H9 (cell line): ENCODE measurements at regions not wholly inside any gene's neighbourhood (a gene's known extent, or its start where the extent isn't known, plus 50 kb on each side); places are given as distances from the start of the nearest gene placed in this dataset.

ENCODE experiments used
- DNase-seq: peaks from one replicate; pipeline ENCODE4 v3.0.0-alpha.2; 2017
- H2AFZ ChIP-seq: one replicate; pipeline ENCODE4 v1.6.1; 2013; ENCODE audit warnings: mild to moderate bottlenecking, low read length, control low read depth, moderate library complexity
- H2AK5ac ChIP-seq: 2 replicates; pipeline ENCODE4 v1.6.1; 2013; ENCODE audit warnings: low read length, control low read depth, mixed read lengths; ENCODE audit not compliant: insufficient read length
- H2BK120ac ChIP-seq: one replicate; pipeline ENCODE4 v1.6.1; 2013; ENCODE audit warnings: low read depth, mild to moderate bottlenecking, low read length, control low read depth, inconsistent platforms; ENCODE audit not compliant: poor library complexity, severe bottlenecking
- H2BK12ac ChIP-seq: 2 replicates; pipeline ENCODE4 v1.6.1; 2013; ENCODE audit warnings: low read length, control low read depth, mixed read lengths, low read depth; ENCODE audit not compliant: insufficient read length
- H2BK15ac ChIP-seq: 2 replicates; pipeline ENCODE4 v1.6.1; 2013; ENCODE audit warnings: low read depth, low read length, control low read depth
- H2BK20ac ChIP-seq: one replicate; pipeline ENCODE4 v1.6.1; 2013; ENCODE audit warnings: low read depth, mild to moderate bottlenecking, low read length, control low read depth, inconsistent platforms; ENCODE audit not compliant: poor library complexity, severe bottlenecking
- H2BK5ac ChIP-seq: 2 replicates; pipeline ENCODE4 v1.6.1; 2013; ENCODE audit warnings: low read length, control low read depth, mixed read lengths; ENCODE audit not compliant: insufficient read length
- H3K14ac ChIP-seq: 2 replicates; pipeline ENCODE4 v1.6.1; 2013; ENCODE audit warnings: low read length, control low read depth; ENCODE audit not compliant: insufficient read depth
- H3K18ac ChIP-seq: 2 replicates; pipeline ENCODE4 v1.6.1; 2013; ENCODE audit warnings: low read depth, mild to moderate bottlenecking, mixed read lengths, low read length, control low read depth; ENCODE audit not compliant: insufficient read length
- H3K23ac ChIP-seq: 2 replicates; pipeline ENCODE4 v1.6.1; 2013; ENCODE audit warnings: low read length, control low read depth, mixed read lengths, low read depth; ENCODE audit not compliant: insufficient read length
- H3K23me2 ChIP-seq: 2 replicates; pipeline ENCODE4 v1.6.1; 2013; ENCODE audit warnings: low read depth, mild to moderate bottlenecking, mixed read lengths, low read length, control low read depth; ENCODE audit not compliant: insufficient read length, poor library complexity, severe bottlenecking
- H3K27ac ChIP-seq: 2 replicates; pipeline ENCODE4 v1.5.1; 2013; ENCODE audit warnings: low read length, control low read depth, mixed read lengths, low read depth; ENCODE audit not compliant: insufficient read length
- H3K27me3 ChIP-seq: 2 replicates; pipeline ENCODE4 v1.6.1; 2013; ENCODE audit warnings: low read length, control low read depth, inconsistent platforms; ENCODE audit not compliant: insufficient read depth
- H3K4ac ChIP-seq: 2 replicates; pipeline ENCODE4 v1.6.1; 2013; ENCODE audit warnings: low read depth, mild to moderate bottlenecking, control low read depth, inconsistent platforms, low read length, moderate library complexity
- H3K4me1 ChIP-seq: 2 replicates; pipeline ENCODE4 v1.6.1; 2013; ENCODE audit warnings: low read length, control low read depth, inconsistent platforms; ENCODE audit not compliant: insufficient read depth
- H3K4me2 ChIP-seq: 2 replicates; pipeline ENCODE4 v1.6.1; 2013; ENCODE audit warnings: low read length, control low read depth, mixed read lengths; ENCODE audit not compliant: insufficient read length, insufficient read depth
- H3K56ac ChIP-seq: 2 replicates; pipeline ENCODE4 v1.6.1; 2013; ENCODE audit warnings: low read depth, mild to moderate bottlenecking, mixed read lengths, low read length, control low read depth; ENCODE audit not compliant: insufficient read length
- H3K79me1 ChIP-seq: 2 replicates; pipeline ENCODE4 v1.6.1; 2013; ENCODE audit warnings: low read depth, mild to moderate bottlenecking, moderate library complexity, low read length, control low read depth, inconsistent platforms; ENCODE audit not compliant: insufficient read depth, poor library complexity, severe bottlenecking
- H3K79me2 ChIP-seq: 2 replicates; pipeline ENCODE4 v1.6.1; 2013; ENCODE audit warnings: low read length, control low read depth, inconsistent platforms; ENCODE audit not compliant: insufficient read depth
- H3K9ac ChIP-seq: 2 replicates; pipeline ENCODE4 v1.6.1; 2013; ENCODE audit warnings: low read length, control low read depth, mixed read lengths; ENCODE audit not compliant: insufficient read length; ENCODE audit errors: extremely low read depth
- H3K9me3 ChIP-seq: one replicate; pipeline ENCODE4 v1.6.1; 2013; ENCODE audit warnings: low read depth, low read length, inconsistent platforms; ENCODE audit not compliant: control insufficient read depth
- H3T11ph ChIP-seq: one replicate; pipeline ENCODE4 v1.6.1; 2013; ENCODE audit warnings: mild to moderate bottlenecking, low read length, control low read depth, inconsistent platforms
- H4K20me1 ChIP-seq: one replicate; pipeline ENCODE4 v1.6.1; 2013; ENCODE audit not compliant: control insufficient read depth, insufficient read length, insufficient read depth
- H4K5ac ChIP-seq: 2 replicates; pipeline ENCODE4 v1.6.1; 2013; ENCODE audit warnings: low read depth, mild to moderate bottlenecking, mixed read lengths, low read length, control low read depth; ENCODE audit not compliant: insufficient read length
- H4K8ac ChIP-seq: replicated peaks from 2 replicates; pipeline ENCODE4 v1.6.1; 2013; ENCODE audit warnings: low read length, control low read depth, mixed read lengths, low read depth; ENCODE audit not compliant: insufficient read length
- H4K91ac ChIP-seq: 2 replicates; pipeline ENCODE4 v1.6.1; 2013; ENCODE audit warnings: low read depth, mild to moderate bottlenecking, moderate library complexity, mixed read lengths, low read length, control low read depth; ENCODE audit not compliant: insufficient read length
- H3K27ac Mint-ChIP-seq, 3 experiments: 2 replicates in 2 of 3; 3 replicates in 1 of 3; pipeline ENCODE4 v1.8.0; 2020 to 2021; ENCODE audit warnings: mixed read lengths in 3 of 3, mild to moderate bottlenecking in 1 of 3, moderate library complexity in 1 of 3
- H3K27me3 Mint-ChIP-seq: 2 replicates; pipeline ENCODE4 v1.8.0; 2021; ENCODE audit warnings: low read depth, mild to moderate bottlenecking, moderate library complexity, mixed read lengths
- H3K36me3 Mint-ChIP-seq, 3 experiments: 2 replicates in 2 of 3; 3 replicates in 1 of 3; pipeline ENCODE4 v1.8.0; 2020 to 2021; ENCODE audit warnings: low read depth in 3 of 3, mixed read lengths in 3 of 3; ENCODE audit not compliant: insufficient read depth in 1 of 3
- H3K4me1 Mint-ChIP-seq, 2 experiments: 2 replicates each; pipeline ENCODE4 v1.8.0; 2020; ENCODE audit warnings: mixed read lengths in 2 of 2
- H3K4me3 Mint-ChIP-seq, 2 experiments: 2 replicates in 1 of 2; 3 replicates in 1 of 2; pipeline ENCODE4 v1.8.0; 2020 to 2021; ENCODE audit warnings: mild to moderate bottlenecking in 2 of 2, mixed read lengths in 2 of 2, moderate library complexity in 1 of 2
- H3K9me3 Mint-ChIP-seq, 2 experiments: 2 replicates in 1 of 2; 3 replicates in 1 of 2; pipeline ENCODE4 v1.8.0; 2020; ENCODE audit warnings: mild to moderate bottlenecking in 2 of 2, mixed read lengths in 2 of 2, moderate library complexity in 1 of 2
- TF ChIP-seq, protein P1 (sequence below): fragments of 200-600 bp; sonication (generic); conservative IDR thresholded peaks from 3 replicates; pipeline ENCODE4 v1.8.0; 2021; ENCODE audit warnings: antibody characterized with exemption, mild to moderate bottlenecking

DNA sequence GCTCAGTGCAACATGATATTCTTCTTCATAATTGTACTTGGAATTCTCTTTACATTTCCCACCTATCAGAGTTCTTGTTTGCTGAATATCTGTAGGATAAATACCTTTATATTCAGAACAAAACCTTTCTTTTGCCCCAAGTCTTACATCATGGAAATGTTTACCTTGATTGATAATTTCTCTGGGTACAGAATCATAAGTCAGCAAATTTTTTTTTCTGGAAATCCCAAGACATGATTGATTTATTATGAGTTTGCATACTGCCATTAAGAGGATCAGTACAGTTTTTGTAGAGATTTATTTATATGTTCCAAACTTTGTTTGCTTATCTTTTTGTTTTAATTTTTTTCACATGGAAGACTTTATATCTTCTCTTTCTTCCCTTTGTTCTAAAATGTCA, 699.8 kb upstream of the KIF2B start:
- Histone ChIP-seq H3K79me1 (no peaks in the 10 kb centered on the region), H2AFZ (no peak overlapping the region), H2BK5ac (no peak overlapping the region), H3K18ac (no peak overlapping the region), H3K9ac (no peak overlapping the region), H3K27ac (no peak overlapping the region), H2BK120ac (no peak overlapping the region), H3K23ac (no peak overlapping the region), H2BK15ac (no peak overlapping the region), H4K5ac (no peak overlapping the region), H4K8ac (no peak overlapping the region), H2AK5ac (no peak overlapping the region), H3K56ac (no peak overlapping the region), H3K79me2 (no peaks in the 10 kb centered on the region), H3K14ac (no peak overlapping the region), H3K9me3 (no peaks in the 10 kb centered on the region), H3K4me2 (no peak overlapping the region), H3K27me3 (no peaks in the 10 kb centered on the region), H3K23me2 (no peaks in the 10 kb centered on the region), H3T11ph (no peak overlapping the region), H3K4ac (no peak overlapping the region), H2BK20ac (no peak overlapping the region), H4K91ac (no peak overlapping the region), H4K20me1 (no peaks in the 10 kb centered on the region), H2BK12ac (no peak overlapping the region), H3K4me1 (no peaks in the 10 kb centered on the region)
- DNase-seq, result no peak
- Mint-ChIP-seq H3K4me1 (no peaks in the 10 kb centered on the region), H3K9me3 (no peaks in the 10 kb centered on the region; a peak in 1 of 5 replicates), H3K4me3 (no peak overlapping the region), H3K36me3 (no peaks in the 10 kb centered on the region), H3K27me3 (no peaks in the 10 kb centered on the region), H3K27ac (no peak overlapping the region)
- TF ChIP-seq, protein P1, sequence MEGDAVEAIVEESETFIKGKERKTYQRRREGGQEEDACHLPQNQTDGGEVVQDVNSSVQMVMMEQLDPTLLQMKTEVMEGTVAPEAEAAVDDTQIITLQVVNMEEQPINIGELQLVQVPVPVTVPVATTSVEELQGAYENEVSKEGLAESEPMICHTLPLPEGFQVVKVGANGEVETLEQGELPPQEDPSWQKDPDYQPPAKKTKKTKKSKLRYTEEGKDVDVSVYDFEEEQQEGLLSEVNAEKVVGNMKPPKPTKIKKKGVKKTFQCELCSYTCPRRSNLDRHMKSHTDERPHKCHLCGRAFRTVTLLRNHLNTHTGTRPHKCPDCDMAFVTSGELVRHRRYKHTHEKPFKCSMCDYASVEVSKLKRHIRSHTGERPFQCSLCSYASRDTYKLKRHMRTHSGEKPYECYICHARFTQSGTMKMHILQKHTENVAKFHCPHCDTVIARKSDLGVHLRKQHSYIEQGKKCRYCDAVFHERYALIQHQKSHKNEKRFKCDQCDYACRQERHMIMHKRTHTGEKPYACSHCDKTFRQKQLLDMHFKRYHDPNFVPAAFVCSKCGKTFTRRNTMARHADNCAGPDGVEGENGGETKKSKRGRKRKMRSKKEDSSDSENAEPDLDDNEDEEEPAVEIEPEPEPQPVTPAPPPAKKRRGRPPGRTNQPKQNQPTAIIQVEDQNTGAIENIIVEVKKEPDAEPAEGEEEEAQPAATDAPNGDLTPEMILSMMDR, result no peak
